RPMI8226 (cell line): ENCODE measurements at regions not wholly inside any gene's neighbourhood (a gene's known extent, or its start where the extent isn't known, plus 50 kb on each side); places are given as distances from the start of the nearest gene placed in this dataset.

Experiments used
- DNase-seq: peaks from one replicate; pipeline ENCODE4 v3.0.0-alpha.2; 2015

- no peak for DNase-seq
Measured at GRCh38 chr1:199953651-199954050, 73.9 kb upstream of the NR5A2 start.

DNA sequence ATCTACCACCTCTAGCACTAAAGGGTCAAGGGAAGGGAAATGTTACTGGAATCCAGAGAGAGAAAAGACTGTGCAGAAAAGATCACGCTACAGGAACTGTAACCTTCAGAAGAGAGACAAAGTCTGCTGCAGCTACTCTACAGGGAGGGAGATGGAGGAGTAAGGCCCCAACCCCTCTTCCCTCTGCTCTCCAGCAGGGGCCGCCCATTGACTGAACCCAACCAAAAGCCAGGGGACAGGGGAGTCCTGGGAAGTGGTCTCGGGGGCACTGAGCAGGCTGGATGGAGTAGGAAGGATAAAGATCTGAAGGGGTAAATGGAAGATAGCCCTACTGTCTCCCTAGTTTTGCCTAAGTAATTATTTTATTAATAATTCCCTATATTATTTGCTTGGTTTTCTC lies 72.8 kb upstream of the NR5A2 start:
- peak; percentile 47 for DNase-seq

GRCh38 chr1:199955235-199955634 lies 72.3 kb upstream of the NR5A2 start:
- DNase-seq, result no peak

DNA sequence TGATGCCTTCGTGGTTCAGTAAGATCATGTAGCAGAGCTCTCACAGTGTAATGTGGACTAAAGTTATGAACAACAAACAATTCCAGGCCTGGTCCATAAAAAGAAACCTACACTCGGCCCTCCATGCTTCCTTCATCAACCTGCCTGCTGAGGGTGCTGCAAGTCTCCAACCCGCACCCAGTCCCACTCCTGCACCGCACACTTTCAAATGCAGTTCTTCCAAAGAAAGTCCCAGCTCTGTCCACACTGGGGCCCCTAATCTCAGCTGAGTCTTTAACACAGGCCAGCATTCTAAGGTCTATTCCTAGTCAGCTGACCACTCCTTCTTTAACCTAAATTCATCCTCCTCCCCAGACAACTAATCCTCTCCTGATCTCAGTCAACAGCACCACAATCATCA lies 71.5 kb upstream of the NR5A2 start:
- no peak for DNase-seq

GRCh38 chr1:199959033-199959774 lies 68.3 kb upstream of the NR5A2 start:
- DNase-seq, result no peak

GRCh38 chr1:199959775-199960110 lies 67.8 kb upstream of the NR5A2 start:
- no peak for DNase-seq

DNA sequence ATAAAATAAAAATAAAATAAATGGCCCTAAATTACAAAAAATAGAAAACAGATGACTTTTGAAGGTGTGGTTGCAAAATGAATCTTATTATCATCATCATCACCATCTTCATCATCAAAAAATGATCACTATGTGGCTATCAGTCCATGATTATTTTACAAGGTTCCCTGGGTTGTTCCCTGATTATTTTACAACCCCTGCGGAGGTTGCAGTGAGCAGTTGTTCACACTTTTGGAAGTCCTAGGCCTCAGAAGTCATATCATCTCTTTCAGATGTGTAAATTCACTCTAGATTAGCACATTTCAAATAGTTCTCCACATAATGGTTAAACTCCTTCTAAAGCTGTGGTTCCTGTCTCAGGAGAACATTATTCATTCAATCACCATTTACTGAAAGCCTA lies 57.4 kb upstream of the NR5A2 start:
- DNase-seq, result no peak

DNA sequence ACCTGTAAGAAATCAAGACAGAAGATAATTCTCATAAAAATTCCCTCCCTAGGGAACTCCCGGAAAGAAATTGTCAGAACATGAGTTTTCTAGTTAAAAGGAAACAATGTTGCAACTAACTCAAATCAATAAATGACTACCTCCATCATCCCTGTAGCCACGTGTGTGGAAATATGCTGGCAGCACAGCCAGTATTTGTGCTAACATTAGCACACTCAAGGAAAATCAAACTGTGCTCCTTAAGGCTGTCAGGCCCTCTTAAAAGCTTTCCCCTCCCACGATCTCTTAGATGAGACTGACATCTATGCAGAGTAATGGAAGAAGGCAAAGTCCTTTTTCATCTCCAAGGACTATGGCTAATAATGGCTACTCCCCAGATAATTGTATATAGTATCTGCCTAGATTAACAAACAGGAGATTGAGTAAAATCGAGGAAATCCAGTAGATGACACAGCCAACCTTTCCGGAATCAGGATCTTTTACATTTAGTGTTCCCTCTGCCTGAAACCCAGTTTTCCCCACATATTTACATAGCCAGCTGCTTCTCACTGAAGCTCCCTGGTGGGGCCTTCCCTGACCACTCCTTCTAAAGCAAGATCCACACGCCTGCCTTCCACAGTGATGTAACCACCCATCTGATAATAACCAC lies 50.9 kb upstream of the NR5A2 start:
- DNase-seq, result no peak
